ENCODE measurements at regions not wholly inside any gene's neighbourhood (a gene's known extent, or its start where the extent isn't known, plus 50 kb on each side); places are given as distances from the start of the nearest gene placed in this dataset.
A peak's percentile ranks its signal among the peaks of the same experiment; 100 is the strongest.
"Not testable (repeated sequence)": the region's sequence is repeated elsewhere in the genome, so short reads cannot be mapped to it uniquely, and the experiment has no call there.

DNA sequence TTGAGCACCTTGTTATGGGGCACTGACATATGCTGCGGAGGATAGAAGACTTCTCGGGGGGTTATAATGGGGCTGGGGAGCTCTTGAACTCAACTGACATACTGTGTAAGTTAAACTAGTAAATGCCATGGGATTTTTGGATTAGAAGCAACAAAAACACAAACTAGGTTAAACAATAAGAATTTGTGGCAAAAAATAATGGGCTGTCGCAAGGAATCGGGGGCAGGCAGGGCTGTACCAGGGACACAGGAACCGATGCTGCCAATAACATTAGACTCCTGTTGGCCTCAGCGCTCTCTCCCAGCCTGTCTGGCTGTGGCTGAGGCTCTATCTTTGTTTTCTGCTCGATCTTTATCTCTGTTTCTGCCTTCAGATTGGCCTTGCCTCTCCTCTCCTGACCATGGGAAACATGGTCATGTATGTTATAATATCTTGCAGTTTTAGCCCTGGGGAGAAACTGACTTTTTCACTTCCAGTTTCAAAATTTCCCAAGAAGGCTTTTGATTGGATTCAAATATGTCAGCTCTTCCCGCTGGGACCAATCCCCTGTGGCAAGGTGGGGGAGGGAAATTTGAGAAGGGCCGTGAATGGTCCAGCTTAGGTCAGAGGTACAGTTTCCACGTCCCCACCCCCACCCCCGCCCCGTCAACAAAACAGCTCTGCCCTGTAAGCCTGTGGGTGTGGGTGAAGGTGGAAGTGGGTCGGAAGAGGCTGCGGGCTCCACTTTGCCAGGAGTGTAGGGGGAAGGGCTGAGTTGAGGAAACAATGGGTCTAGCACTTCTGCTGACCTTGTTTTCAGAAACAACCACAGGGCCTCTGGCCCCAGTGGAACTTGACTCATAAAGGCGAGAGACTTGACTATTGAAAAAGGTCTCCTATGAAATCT, 161.1 kb upstream of the TBL1XR1 start:
- DNase-seq (ENCODE audit: low read depth): peak; percentile 69

DNA sequence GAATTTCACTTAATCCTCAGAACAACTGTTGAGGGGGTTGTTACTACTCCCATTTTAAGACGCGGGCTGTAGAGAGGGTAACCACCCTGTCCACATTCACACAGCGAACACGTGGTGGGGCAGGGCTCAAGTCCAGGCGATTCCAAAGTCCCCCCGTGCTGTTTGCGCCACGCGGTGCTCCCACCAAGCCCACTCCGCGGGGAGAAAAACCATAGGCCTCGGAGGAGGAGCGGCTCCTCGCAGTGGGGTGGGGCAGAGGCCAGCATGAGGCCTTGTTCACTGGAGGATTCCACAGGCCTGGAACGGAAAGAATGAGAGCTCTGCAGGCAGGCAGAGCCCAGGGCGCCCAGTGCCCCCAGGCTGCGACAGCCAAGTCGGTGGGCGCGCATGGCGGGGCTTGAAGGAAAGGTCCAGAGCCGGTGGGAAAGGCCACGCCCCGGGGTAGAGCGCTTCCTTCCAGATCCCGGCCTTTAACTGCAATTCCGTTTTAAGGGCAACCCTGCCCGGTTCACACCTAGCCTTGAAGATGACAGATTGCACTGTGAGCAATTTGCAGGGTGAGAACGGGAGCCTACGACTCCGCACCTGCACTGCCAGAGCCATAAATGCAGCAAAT, 161.8 kb upstream of the TBL1XR1 start:
- peak; percentile 39 for DNase-seq (ENCODE audit: low read depth)

DNA sequence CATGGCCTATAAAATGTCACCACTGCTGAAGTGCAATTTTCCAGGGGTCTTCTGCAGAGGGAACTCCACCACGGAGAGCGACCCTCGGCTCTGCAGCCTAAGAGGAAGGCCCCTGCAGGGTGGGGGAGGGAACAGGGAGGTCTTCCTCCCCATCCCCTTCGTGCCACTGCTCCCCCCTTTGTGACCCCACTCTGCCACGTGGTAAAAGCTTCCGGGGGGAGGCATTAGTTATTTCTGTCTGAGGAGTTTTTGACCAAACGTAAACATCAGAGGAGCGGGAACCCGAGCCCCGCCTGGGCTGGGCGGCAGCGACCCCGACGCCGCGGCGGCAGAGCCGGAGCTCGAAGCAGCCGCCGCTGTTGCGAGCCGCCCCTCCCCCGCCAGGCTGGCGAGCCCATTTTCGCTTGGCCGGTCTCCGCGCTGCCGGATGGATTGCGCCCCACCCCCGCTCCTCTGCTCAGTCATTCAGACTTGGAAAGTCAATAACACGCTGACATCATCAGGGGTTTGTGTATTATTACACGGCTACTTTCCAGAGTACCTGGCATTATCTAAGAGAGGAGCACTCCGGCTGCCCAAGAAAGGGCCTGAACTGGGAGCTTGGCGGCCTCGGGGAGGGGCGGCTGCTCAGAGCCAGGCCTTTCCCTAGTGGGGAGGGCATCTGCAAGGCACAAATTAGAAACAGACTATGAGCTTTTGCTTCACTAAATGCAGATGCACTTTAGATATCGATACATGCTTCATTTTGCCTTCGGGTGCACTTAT, 162.5 kb upstream of the TBL1XR1 start:
- peak; percentile 81 for DNase-seq (ENCODE audit: low read depth)

DNA sequence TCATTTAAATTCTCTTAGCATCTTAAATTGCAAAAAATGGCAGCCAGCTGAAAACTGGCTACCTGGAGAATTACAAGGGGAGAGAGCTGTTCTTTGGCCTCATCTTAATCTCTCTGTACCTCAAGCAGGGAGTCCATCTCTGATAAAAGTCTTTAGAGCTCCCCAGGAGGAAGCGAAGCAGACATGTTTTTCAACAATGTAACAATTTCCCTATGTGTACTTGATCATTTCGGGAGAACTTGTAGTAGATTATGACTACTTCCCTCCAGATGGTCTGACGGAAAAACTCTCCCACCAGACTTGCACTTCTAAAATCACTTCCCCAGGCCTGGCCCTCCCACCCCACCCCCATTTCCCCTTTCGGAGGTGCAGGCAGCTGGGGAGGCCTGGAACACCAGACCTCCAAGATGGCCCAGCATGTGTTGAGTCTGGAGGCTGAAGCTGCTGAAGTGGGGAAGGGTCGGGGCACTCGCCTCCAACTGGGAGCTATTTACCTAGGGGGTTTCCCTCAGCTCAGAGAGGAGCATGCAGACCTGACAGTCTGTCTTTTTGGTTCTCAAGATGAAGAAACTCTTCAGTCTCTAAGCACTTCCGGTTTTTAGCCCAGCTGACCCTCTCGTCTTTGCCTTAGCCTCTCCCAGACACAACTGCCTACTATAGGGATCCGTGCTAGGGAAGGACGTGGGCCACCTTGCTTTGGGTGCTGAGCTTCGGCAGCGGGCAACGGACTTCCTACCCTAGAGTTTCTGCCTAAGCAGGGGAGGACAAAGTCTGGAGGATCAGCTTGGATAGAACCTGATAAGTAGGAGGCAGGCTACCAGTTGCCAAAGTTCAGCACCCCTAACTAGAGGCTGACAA, 164.0 kb upstream of the TBL1XR1 start:
- no peak for DNase-seq (ENCODE audit: low read depth)

DNA sequence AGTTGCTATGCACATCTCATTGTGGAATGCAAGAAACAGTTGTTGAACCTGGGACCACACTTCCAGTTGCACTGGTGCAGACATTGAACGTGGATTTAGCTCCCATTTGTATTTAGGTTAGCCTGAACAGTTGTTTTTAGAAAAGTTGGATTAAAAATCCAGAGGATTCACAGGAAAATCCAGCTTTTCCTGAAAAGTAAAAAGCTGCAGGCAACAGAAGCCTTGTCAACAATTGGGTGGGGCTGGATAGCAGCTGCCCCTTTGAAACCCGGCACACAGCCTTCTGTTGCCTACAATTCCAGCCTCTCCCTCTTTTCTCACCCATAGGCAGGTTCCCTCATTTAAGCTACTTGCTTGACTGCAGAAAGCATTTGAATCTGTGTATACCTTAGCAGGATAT, 165.3 kb upstream of the TBL1XR1 start:
- DNase-seq (ENCODE audit: low read depth): no peak

DNA sequence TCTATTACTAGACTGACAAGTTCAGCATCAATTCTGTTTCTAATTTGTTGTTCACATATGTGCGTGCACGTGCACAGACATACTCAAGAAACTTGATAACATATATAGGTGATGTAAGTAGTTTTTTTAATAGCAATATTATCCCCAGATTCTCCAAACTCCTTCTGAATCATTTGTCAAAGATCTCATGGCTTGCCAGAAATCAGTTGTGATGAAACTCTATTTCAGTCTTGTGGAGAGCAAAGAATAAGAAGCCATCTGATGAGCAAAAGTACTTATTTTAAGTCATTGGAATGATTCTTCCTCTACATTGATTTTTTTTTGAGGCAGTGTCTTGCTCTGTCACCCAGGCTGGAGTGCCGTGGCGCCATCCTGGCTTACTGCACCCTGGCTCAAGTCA, 167.0 kb upstream of the TBL1XR1 start:
- no peak for DNase-seq (ENCODE audit: low read depth)

DNA sequence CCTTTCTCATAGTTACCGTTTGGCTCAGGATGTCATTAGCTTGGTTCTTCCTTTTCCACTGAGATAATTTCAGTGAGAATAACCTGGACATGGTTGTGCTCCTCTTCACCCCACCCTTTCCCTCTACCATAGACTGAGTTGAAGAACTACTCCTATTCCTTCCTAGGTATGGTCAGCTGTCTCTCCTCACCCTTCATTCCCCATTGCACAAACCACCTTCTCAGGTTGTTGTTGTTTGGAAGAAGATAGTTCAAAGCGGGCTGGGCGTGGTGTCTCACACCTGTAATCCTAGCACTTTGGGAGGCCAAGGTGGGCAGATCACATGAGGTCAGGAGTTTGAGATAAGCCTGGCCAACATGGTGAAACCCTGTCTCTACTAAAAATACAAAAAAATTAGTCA, 168.0 kb upstream of the TBL1XR1 start:
- DNase-seq (ENCODE audit: low read depth): not testable (repeated sequence)

DNA sequence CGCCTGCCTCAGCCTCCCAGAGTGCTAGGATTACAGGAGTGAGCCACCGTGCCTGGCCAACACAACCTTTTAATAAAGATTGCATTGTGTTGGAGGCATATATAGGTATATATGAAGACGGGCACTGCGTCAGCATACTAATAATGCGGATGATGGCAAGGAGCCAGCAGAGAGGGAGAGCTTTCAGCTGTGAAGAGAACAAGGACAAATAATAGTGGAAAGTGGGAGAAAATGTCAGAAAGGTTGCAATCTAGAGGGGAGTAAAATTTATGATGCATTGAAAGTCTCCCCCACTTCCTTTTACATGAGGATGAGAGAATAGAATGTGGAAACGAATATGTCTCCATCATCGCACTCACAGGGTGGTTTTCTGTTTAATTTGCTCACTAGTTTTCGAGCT, 170.5 kb upstream of the TBL1XR1 start:
- no peak for DNase-seq (ENCODE audit: low read depth)

DNA sequence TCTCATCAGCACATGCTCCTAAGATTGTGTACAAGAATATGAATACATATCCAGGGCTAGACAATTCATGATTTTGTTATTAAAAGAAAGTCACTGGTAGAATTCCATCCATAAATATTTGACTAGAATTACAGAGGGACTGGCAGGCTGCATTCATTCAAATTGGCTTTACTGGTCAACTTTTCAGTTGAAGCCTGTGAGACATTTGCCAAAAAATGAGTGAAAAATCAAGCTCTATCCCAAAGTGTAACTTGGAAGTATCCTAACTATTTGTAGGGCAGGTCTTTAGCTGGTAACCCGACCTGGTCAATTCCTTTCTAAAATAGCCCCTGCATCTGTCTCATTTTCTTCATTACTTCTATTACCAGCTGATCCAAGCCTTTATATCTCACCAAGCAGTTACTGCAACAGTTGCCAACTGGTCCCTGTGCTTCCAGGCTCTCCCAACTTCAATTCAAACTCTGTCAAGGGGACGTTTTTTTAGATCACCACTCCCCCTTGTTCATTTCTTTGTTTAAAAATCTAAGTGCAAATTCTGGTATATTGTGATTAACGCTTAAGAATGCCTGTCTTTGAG, 173.1 kb upstream of the TBL1XR1 start:
- no peak for DNase-seq (ENCODE audit: low read depth)

DNA sequence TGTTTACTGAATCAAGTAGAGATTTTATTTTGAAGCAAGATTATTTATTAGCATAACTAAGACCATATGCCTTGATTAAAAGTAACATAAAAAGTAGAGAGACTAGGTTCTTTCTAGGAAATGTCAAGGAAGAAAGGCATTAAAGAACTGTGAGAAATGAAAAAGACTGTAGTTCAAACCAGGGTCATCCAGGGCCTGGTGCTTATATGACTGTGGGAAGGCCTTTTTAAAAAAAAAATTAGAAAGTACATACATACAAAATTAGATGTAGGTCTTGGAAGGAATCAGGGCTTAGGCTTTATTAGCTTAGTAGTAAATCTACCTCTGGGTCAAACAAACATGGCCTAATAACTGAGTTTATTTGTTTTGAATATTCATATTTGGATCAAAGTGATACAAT, 173.9 kb upstream of the TBL1XR1 start:
- no peak for DNase-seq (ENCODE audit: low read depth)

DNA sequence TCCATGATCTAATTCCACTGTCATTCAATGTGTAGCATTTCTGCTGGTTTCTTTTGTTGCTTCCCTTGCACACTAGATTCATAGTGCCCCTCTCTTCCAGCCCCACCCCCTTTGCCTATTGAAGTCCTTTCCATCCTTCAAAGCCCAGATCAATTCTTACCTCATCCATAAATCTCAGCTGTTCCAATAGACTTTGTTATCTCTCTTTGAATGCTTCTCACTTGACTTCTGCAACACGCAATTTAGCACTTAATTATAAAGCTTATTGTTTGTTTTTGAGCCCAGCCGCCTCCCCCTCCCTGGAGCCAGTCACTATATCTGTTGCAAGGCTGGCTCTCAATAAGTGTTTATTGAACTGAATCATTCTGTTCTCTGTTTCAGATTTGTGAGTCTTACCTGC, 174.6 kb upstream of the TBL1XR1 start:
- no peak for DNase-seq (ENCODE audit: low read depth)

DNA sequence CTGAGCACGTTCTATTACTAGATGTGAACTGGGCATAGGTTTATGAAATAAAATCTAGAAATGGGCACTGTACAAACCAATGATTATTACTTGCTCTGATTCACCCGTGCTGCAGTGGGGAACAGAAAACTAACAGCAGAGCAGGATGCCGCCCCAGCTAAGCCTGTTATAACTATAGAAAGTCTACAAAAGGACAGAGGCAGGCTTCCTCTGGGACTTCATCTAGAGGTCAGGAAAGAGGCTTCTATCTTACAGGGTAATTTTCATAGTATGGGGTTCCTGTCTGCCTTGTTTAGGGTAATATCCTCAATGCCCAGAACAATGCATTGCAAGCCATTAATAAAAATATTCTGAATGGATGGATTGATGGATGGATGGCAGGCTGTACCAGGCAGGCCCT, 177.0 kb upstream of the TBL1XR1 start:
- no peak for DNase-seq (ENCODE audit: low read depth)

DNA sequence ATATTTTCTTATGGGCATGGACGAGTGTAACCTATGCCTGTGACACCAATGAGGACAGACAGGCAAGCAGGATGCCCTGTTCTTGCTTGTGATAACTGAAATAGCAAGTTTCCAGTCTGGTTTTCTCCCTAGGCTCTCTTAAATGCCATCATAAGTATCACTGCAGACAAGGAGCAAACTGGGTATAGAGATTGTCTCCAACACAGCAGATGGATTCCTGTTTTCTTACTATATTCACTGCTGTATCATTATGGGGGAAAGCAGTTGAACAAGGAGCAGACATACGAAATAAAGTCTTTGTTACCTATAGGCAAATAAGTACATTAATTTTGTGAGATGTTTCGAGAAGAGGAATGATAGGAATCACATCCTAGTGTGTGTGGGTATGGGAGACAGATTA, 178.0 kb upstream of the TBL1XR1 start:
- DNase-seq (ENCODE audit: low read depth): no peak

DNA sequence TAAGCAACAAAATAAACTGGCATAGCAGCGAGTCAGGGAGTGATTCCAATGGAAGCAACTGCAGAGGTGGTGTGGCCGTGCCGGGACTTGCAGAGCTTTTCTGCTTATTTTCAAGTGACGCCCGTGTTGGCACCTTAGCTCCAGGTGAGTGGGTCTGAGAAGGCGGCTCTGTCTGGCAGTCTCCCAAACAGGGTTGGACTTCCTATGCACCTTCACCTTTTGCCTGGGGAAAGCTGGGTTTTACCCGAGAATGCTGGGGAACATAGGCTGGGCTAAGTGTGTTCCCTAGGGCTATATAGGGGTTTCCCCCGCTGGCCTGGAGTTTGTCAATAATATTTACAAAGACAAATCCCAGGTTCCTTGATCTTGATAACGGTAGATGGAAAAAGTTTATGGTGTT, 179.9 kb upstream of the TBL1XR1 start:
- DNase-seq (ENCODE audit: low read depth): no peak

DNA sequence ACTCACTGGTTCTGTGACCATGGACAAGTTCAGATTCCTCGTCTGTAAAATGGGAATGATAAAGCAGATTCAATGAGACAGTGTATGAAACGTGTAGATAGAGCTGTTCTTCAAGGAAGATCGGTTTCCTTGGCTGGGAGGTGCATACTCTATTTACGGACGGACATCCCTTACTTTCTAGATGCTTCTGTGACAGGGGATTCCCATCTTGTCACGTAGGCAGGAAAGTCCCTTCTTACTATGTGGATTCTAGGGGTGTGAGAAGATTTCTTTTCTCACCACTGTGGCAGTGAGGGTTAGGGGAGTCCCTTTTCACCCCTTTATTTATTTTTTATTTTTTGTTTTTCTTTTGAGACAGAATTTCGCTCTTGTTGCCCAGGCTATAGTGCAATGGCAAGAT, 180.9 kb upstream of the TBL1XR1 start:
- DNase-seq (ENCODE audit: low read depth): no peak

DNA sequence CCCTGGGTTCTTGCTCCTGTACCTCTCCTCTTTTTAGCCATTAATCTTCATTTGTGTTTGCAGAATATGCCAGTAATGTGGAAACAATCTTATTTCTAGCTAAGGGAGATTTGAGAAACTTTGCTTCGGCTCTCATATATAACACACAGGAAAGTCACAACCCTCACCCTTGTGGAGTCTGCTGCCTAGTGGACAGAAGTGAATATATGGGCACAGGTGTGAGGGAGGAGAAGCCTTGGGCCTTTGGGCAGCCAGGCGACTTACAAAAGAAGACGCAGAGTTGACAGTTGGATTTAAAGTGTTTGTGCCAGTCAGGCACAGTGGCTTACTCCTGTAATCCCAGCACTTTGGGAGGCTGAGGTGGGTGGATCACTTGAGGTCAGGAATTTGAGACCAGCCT, 181.8 kb upstream of the TBL1XR1 start:
- DNase-seq (ENCODE audit: low read depth): no peak

DNA sequence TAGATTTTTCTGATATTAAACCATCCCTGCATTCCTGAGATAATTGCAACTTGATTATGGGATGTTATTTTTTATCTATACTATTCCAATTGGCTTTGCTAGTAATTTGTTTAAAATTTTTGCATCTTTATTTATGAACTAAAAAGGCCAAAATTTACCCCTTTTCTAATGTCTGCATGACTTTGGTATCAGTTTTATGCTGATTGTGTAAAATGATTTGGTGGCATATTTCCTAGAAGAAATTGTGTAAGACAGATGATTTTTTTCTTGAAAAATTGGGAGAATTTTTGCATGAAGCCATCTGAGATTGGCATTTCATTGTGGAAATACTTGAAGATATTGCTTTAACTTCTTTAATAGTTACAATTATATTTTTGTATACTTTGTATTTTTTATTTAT, 183.8 kb upstream of the TBL1XR1 start:
- DNase-seq (ENCODE audit: low read depth): no peak

DNA sequence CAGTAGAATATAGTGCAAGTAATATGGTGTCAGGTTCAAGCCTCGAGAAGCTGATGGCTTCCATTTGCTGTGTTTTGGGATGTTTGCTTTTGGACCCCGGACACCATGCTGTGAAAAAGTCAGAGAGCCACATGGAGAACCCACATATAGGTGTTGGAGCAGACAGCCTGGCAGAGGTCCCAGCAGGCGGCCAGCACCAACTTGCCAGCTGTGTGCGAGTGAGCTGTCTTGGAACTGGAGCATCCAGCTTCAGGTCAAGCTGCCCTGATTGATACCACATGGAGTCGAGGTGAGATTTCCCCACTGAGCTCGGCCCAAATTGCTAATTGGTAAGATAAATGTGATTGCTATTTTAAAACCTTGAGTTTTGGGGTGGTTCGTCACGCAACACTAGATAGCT, 185.7 kb upstream of the TBL1XR1 start:
- no peak for DNase-seq (ENCODE audit: low read depth)

DNA sequence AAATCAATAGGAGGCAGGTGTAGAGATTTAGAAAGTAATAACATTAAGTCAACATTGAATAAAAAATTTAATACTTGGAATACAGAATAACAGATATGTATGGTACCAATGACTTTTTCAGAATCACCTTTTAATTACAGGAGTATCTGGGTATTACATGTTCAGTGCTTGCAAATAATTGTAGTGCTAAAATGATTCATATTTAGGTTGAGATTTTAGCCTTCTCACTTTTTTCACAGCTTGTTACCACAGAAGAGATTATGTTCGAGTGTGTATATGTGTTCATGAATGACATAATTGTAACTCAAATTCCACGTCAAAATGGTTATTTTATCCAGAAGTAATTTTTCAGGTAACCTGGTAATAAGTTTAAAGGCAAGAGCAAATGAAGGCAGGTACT, 187.9 kb upstream of the TBL1XR1 start:
- no peak for DNase-seq (ENCODE audit: low read depth)

DNA sequence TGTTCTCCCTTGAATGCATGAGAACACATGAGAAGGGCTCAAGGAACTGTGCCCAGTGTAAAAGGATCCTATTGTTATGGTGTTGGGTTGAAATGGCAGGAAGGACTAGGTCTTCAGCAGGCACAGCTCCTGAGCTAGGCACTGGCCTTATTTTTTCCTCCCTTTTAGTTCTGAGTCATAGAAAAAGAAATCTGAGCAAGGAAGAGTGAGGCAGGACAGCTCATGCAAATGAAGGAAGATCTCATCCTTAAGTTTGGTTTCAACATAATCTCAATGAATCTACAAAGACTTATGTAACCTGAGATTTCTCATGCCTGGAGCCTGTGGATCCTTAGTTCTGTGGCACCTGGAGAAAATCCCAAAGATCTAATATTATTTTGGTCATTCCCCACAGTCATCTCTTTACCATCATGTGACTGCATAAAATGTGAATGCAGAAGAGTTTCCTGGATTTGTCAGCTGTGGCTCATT, 188.6 kb upstream of the TBL1XR1 start:
- DNase-seq (ENCODE audit: low read depth): no peak

DNA sequence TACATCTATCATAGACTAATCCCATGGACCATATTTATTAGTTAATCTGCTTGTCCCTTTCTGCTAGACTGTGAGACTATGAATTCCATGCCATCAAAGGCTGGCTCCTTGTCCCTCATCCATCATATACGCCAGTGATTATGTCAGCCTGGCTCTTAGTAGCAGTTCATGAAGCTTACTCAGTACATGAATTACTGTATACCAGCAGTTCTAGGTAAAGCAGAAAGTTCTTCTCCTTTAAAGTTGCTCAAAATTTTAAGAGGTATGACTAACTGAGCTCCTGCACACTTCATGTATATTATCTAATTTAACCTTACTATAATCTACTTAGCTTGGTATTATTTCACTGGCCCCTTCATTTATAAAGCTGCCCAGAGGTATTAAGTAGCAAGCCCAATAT, 190.9 kb upstream of the TBL1XR1 start:
- no peak for DNase-seq (ENCODE audit: low read depth)
